Peyer's patch (tissue), 4 donors: ENCODE measurements at regions not wholly inside any gene's neighbourhood (a gene's known extent, or its start where the extent isn't known, plus 50 kb on each side); places are given as distances from the start of the nearest gene placed in this dataset.
"Not testable (repeated sequence)": the region's sequence is repeated elsewhere in the genome, so short reads cannot be mapped to it uniquely, and the experiment has no call there.

Experiments used
- POLR2A ChIP-seq, 2 donors: fragments of 450-650 bp; IDR thresholded peaks; one replicate each; pipeline ENCODE4 v1.5.1; 2017; ENCODE audit warnings: antibody characterized with exemption in 2 of 2, mild to moderate bottlenecking in 2 of 2, moderate library complexity in 2 of 2
- TF ChIP-seq, protein P1 (sequence below), 6 experiments: fragments of 450-650 bp in 4 of 6; fragments of 200-600 bp in 2 of 6; sonication (generic) in 1 of 6; IDR thresholded peaks; one replicate each; pipeline ENCODE4 v1.5.1; 2017 to 2019; ENCODE audit warnings: antibody characterized with exemption in 6 of 6, mild to moderate bottlenecking in 3 of 6, moderate library complexity in 1 of 6

DNA sequence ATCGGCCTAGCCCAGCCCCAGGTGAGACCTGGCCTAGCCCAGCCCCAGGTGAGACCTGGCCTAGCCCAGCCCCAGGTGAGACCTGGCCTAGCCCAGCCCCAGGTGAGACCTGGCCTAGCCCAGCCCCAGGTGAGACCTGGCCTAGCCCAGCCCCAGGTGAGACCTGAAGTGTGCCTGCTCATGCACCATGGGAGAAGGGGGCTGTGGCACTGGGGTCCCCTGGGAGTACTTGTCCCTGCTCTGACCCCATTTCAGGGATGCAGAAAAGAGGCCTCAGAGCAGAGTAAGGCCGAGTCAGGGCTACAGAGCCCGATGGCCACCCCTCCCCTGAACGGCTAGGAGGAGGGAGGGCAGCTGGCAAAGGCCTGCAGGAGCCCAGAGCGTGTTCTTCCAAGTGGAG, 129.6 kb downstream of the CRYBB2 start:
- TF ChIP-seq, protein P1, sequence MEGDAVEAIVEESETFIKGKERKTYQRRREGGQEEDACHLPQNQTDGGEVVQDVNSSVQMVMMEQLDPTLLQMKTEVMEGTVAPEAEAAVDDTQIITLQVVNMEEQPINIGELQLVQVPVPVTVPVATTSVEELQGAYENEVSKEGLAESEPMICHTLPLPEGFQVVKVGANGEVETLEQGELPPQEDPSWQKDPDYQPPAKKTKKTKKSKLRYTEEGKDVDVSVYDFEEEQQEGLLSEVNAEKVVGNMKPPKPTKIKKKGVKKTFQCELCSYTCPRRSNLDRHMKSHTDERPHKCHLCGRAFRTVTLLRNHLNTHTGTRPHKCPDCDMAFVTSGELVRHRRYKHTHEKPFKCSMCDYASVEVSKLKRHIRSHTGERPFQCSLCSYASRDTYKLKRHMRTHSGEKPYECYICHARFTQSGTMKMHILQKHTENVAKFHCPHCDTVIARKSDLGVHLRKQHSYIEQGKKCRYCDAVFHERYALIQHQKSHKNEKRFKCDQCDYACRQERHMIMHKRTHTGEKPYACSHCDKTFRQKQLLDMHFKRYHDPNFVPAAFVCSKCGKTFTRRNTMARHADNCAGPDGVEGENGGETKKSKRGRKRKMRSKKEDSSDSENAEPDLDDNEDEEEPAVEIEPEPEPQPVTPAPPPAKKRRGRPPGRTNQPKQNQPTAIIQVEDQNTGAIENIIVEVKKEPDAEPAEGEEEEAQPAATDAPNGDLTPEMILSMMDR (IDR thresholded peaks at IDR 0.05) = not testable (repeated sequence)
- TF ChIP-seq POLR2A (IDR thresholded peaks at IDR 0.05) = not testable (repeated sequence)
